Sigmoid colon (tissue), 4 donors: ENCODE measurements at regions not wholly inside any gene's neighbourhood (a gene's known extent, or its start where the extent isn't known, plus 50 kb on each side); places are given as distances from the start of the nearest gene placed in this dataset.

Source experiments
- EP300 ChIP-seq, 4 donors: sonication (generic); formaldehyde crosslinking; IDR thresholded peaks; one replicate each; pipeline ENCODE4 v1.6.1; 2017; ENCODE audit warnings: antibody characterized with exemption in 4 of 4
- POLR2A ChIP-seq, 2 donors: fragments of 450-650 bp; IDR thresholded peaks; one replicate each; pipeline ENCODE4 v1.6.1; 2016; ENCODE audit warnings: antibody characterized with exemption in 2 of 2, mild to moderate bottlenecking in 2 of 2, moderate library complexity in 2 of 2

DNA sequence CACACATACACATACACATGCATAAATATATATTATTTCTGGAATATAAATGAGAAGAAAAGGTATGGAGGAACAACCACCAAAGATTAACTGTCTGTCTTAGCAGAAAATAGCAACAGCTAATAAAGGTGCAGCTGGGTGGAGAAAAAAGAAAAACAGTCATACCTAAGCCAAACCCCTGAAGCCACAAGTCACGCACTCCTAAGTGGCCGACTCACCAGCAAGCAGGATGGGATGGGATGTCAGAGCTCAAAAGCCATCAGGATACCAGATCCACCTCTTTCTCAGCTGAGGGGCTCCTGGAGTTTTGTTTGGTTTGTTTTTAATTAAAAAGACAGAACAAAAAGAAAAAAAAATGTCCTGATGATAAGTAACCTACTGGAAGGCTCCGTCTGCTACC, 64.7 kb upstream of the HIVEP3 start:
- TF ChIP-seq EP300 (IDR thresholded peaks at IDR 0.05) (no peak), POLR2A (IDR thresholded peaks at IDR 0.05) (no peak)
